GM13976 (cell line): ENCODE measurements at regions not wholly inside any gene's neighbourhood (a gene's known extent, or its start where the extent isn't known, plus 50 kb on each side); places are given as distances from the start of the nearest gene placed in this dataset.

Experiments
- DNase-seq: peaks from one replicate; pipeline ENCODE4 v3.0.0; 2012; ENCODE audit warnings: low spot score
- in situ Hi-C: fragments of 300-500 bp; cut with MboI; formaldehyde crosslinking; loops from one replicate; pipeline ENCODE4 v1.12.0; 2022; ENCODE audit warnings: low sequenced_read_pairs, mixed read lengths, inconsistent platforms; ENCODE audit not compliant: unreplicated experiment
- TF ChIP-seq, protein P1 (sequence below): IDR thresholded peaks from 2 replicates; pipeline ENCODE4 v1.5.1; 2012; ENCODE audit warnings: borderline replicate concordance, mild to moderate bottlenecking; ENCODE audit not compliant: insufficient read depth; ENCODE audit errors: extremely low read depth, missing control alignments, control extremely low read depth

GRCh38 chr11:121958971-121959325, 157.1 kb downstream of the BLID start:
- TF ChIP-seq, protein P1, sequence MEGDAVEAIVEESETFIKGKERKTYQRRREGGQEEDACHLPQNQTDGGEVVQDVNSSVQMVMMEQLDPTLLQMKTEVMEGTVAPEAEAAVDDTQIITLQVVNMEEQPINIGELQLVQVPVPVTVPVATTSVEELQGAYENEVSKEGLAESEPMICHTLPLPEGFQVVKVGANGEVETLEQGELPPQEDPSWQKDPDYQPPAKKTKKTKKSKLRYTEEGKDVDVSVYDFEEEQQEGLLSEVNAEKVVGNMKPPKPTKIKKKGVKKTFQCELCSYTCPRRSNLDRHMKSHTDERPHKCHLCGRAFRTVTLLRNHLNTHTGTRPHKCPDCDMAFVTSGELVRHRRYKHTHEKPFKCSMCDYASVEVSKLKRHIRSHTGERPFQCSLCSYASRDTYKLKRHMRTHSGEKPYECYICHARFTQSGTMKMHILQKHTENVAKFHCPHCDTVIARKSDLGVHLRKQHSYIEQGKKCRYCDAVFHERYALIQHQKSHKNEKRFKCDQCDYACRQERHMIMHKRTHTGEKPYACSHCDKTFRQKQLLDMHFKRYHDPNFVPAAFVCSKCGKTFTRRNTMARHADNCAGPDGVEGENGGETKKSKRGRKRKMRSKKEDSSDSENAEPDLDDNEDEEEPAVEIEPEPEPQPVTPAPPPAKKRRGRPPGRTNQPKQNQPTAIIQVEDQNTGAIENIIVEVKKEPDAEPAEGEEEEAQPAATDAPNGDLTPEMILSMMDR, result no peak
- in situ Hi-C loops, result no loop called here
- no peak for DNase-seq

GRCh38 chr11:121958323-121958970, 157.6 kb downstream of the BLID start:
- no peak for DNase-seq
- in situ Hi-C loops, result no loop called here
- TF ChIP-seq, protein P1, result no peak

DNA sequence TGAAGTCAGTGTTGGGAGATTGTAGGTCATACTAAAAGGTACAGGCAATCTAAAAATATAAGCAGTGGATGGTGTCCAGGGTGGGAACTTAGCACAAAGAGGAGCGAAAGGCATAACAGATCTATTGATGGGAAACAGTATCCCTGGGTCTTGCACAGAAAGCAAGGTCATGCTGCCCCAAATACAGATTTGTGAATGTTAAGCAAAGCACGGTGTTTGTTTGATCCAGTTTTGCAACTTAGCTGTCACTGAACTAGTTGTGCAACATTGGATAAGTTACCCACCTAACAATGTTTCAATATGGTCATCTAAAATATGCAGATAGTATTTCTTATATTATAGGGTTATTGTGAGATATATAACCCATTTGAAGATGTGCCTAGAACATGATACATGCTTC, 162.9 kb downstream of the BLID start:
- in situ Hi-C loops, result no loop called here
- TF ChIP-seq, protein P1, result no peak
- DNase-seq, result no peak

DNA sequence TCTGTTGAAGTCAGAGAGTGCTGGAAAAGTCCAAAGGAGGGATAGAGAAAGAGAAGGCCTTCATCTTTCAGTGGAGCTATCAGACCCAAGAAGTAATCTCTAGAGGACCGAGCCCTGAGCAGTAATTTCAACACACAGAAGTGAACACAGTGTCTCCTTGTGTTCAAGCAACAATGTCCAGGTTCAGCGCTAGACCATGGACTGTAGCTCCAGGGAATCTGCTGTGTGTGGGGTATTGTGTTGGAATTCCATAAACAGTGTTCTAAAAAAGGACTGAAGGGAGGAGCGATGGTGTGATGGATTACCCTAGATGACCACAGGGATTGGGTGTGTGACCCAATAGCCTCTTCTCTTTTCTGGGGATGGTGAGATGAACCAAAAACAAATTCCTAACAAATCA, 165.9 kb downstream of the BLID start:
- in situ Hi-C loops, result no loop called here
- TF ChIP-seq, protein P1, result no peak
- DNase-seq, result no peak

DNA sequence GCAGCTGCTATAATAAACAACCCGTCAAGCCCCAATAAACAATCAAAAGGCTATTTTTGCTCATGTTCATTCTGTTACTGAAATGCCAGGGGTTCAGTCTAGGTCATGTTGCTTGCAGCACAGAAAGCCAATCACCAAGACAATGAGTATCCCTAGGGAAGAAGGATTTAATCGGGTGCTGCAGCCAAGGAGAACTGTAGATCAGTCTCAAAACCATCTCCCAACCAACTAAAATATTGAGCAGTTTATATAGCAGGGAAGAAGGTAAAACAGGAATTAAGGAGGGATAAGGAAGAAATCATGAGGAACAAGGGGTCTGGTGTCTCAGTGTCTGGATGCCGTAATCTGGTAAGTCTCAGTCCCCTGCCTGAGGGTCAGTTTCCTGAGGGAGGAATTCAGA, 169.5 kb downstream of the BLID start:
- in situ Hi-C loops, result no loop called here

DNA sequence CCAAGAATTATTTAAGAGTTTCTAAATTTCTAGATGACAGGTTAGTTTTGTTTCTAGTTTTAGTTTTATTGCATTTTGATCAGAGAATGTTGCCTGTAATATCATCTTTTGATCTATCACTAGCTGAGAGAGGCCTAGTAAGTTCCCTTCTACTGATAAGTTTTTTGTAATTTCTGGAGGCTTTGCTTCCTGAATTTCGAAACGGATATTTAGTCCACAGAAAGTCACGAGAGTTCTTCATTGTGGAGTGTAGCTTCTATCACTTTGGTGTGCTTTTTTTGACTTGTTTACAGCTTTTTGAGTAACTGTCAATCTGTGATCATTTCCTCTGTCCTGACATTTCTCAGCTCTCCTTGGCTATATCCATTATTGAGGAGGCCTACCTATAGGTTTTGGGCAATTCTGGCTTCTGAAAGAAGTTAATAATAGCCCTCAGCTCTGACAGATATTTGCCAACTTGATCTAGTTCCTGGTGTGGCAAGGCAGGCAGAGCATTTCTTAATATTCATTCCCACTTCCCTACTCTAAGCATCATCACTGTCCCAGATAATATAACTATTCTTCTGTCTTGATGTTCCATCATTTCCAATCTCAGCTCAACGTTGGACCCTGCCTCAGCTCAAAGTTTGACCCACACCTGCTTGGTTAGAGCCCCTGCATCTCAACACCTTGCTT, 171.3 kb downstream of the BLID start:
- TF ChIP-seq, protein P1, result no peak
- DNase-seq, result no peak
- in situ Hi-C loops, result no loop called here

More for the DNA sequence above, 169.5 kb downstream of the BLID start:
- TF ChIP-seq, protein P1, result no peak
- no peak for DNase-seq
